Tibial nerve (tissue), 4 donors: ENCODE measurements at regions not wholly inside any gene's neighbourhood (a gene's known extent, or its start where the extent isn't known, plus 50 kb on each side); places are given as distances from the start of the nearest gene placed in this dataset.

Experiments
- DNase-seq, 2 donors: peaks; one replicate each; pipeline ENCODE4 v3.0.0-alpha.2; 2019; ENCODE audit warnings: low spot score in 2 of 2
- H3K27ac ChIP-seq, 4 donors: fragments of 200-600 bp; sonication (generic) in 3 of 4; one replicate each; pipeline ENCODE4 v1.5.1; 2017 to 2019; ENCODE audit warnings: mild to moderate bottlenecking in 1 of 4
- H3K27me3 ChIP-seq, 2 donors: fragments of 200-600 bp; sonication (generic) in 1 of 2; one replicate each; pipeline versions ENCODE4 v1.5.1 to v1.6.0; 2017 to 2019
- H3K36me3 ChIP-seq, 3 donors: fragments of 200-600 bp; sonication (generic); one replicate each; pipeline ENCODE4 v1.5.1; 2018 to 2019
- H3K4me1 ChIP-seq, 4 donors: fragments of 200-600 bp; sonication (generic) in 3 of 4; one replicate each; pipeline ENCODE4 v1.5.1; 2017 to 2019
- H3K4me3 ChIP-seq, 4 donors: fragments of 200-600 bp; sonication (generic) in 3 of 4; one replicate each; pipeline ENCODE4 v1.5.1; 2017 to 2019; ENCODE audit warnings: mild to moderate bottlenecking in 1 of 4, moderate library complexity in 1 of 4
- H3K9me3 ChIP-seq, 4 donors: fragments of 200-600 bp; sonication (generic) in 3 of 4; one replicate each; pipeline ENCODE4 v1.5.1; 2017 to 2019
- EP300 ChIP-seq, 2 donors: sonication (generic); formaldehyde crosslinking; IDR thresholded peaks; one replicate each; pipeline ENCODE4 v1.6.1; 2017; ENCODE audit warnings: antibody characterized with exemption in 2 of 2, mild to moderate bottlenecking in 1 of 2
- POLR2A ChIP-seq, 2 donors: fragments of 450-650 bp; IDR thresholded peaks; one replicate each; pipeline ENCODE4 v1.6.1; 2017; ENCODE audit warnings: antibody characterized with exemption in 2 of 2, mild to moderate bottlenecking in 2 of 2, moderate library complexity in 2 of 2
- WGBS, 2 donors: methylation state at CpG; one replicate each; pipeline ENCODE4 v1.1.5; 2018; 5-methylcytosine and 5-hydroxymethylcytosine counted together
- TF ChIP-seq, protein P1 (sequence below), 5 experiments: fragments of 200-600 bp in 3 of 5; fragments of 450-650 bp in 2 of 5; sonication (generic) in 3 of 5; IDR thresholded peaks; one replicate each; pipeline ENCODE4 v1.5.1; 2016 to 2019; ENCODE audit warnings: antibody characterized with exemption in 5 of 5, mild to moderate bottlenecking in 3 of 5, moderate library complexity in 2 of 5

GRCh38 chr6:3650959-3651697 lies 100.4 kb downstream of the PXDC1 start:
- TF ChIP-seq POLR2A (IDR thresholded peaks at IDR 0.05) (no peak), EP300 (IDR thresholded peaks at IDR 0.05) (no peak)
- TF ChIP-seq, protein P1, sequence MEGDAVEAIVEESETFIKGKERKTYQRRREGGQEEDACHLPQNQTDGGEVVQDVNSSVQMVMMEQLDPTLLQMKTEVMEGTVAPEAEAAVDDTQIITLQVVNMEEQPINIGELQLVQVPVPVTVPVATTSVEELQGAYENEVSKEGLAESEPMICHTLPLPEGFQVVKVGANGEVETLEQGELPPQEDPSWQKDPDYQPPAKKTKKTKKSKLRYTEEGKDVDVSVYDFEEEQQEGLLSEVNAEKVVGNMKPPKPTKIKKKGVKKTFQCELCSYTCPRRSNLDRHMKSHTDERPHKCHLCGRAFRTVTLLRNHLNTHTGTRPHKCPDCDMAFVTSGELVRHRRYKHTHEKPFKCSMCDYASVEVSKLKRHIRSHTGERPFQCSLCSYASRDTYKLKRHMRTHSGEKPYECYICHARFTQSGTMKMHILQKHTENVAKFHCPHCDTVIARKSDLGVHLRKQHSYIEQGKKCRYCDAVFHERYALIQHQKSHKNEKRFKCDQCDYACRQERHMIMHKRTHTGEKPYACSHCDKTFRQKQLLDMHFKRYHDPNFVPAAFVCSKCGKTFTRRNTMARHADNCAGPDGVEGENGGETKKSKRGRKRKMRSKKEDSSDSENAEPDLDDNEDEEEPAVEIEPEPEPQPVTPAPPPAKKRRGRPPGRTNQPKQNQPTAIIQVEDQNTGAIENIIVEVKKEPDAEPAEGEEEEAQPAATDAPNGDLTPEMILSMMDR (IDR thresholded peaks at IDR 0.05) = no peak
- no peaks in the 10 kb centered on the region for H3K36me3 ChIP-seq
- no peak overlapping the region for H3K27ac ChIP-seq
- no peaks in the 10 kb centered on the region for H3K27me3 ChIP-seq
- no peak for DNase-seq
- H3K9me3 ChIP-seq = peaks cover 0 to 14% (median 0%) of the 10 kb centered on the region in 4 donors
- H3K4me1 ChIP-seq = no peaks in the 10 kb centered on the region
- WGBS, 2 donors = 73 to 77% methylated on average over 15 of the region's 15 CpGs
- no peak overlapping the region for H3K4me3 ChIP-seq

DNA sequence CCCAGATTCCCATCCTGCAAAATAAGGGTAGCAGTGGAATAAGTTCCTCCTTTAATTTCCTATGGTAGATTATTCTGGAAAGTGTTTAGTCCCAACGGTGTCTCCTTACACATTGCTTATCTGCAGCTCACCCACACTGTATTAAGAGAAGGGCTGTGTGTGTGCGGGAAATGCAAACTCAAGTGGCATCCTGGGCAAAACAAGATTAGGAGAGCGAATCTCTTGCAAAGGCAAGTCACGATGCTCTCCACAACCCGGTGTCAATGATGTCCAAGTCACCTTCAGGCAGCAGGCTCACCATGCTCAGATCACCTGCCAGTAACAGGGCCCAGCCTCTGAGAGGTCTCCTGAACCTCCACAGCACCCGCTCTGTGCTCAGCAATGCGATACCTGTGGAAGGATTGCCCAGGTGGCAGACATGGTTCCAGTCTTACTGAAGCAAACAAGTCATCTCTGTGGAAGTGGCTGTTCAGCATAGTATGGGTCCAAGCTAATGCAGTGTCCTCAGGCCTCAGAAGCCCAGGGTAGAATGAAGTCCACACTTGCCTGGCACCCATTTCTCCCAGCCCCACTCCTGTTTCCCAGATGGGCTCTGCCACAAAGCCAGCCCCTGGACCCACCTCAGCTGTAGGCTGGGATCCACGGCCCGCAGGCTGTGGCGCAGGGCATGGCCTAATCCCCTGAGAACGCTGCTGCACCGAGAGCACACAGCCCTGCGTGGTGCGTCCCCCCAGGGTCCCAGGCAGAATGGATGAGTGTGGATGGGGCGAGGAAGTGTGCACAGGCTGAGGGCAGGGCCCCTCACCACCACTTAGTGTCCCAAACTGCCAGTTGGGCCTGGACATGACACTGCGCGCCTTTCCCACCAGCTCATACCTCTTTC lies 101.2 kb downstream of the PXDC1 start:
- H3K27ac ChIP-seq = no peak overlapping the region
- WGBS, 2 donors = 89 to 94% methylated on average over 16 to 17 of the region's 17 CpGs
- no peaks in the 10 kb centered on the region for H3K4me1 ChIP-seq
- no peaks in the 10 kb centered on the region for H3K27me3 ChIP-seq
- H3K9me3 ChIP-seq = peaks cover 0 to 14% (median 0%) of the 10 kb centered on the region in 4 donors
- no peak overlapping the region for H3K4me3 ChIP-seq
- no peak for TF ChIP-seq POLR2A (IDR thresholded peaks at IDR 0.05)
- no peak for TF ChIP-seq EP300 (IDR thresholded peaks at IDR 0.05)
- TF ChIP-seq, protein P1 (IDR thresholded peaks at IDR 0.05) = no peak
- DNase-seq = no peak
- H3K36me3 ChIP-seq = no peaks in the 10 kb centered on the region

DNA sequence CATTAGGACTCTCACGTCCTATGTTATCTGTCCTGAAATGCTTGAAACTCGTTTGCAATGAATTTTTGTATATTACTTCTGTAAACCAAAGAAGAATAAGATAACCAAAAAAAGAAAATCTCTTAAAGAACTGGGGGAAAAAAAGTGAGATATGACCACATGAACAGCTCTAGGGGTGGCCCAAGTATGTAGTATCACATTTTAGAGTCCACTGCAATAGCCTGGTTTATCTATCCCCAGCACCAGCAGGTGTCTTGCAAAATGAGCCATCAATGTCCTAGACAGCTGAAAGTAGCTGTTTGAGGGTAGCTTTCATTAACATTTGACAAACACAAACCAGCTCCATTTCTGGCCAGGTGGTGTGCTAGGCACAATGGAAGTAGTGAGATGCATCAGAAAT lies 102.8 kb downstream of the PXDC1 start:
- H3K36me3 ChIP-seq = no peaks in the 10 kb centered on the region
- no peak overlapping the region for H3K27ac ChIP-seq
- H3K27me3 ChIP-seq = no peaks in the 10 kb centered on the region
- H3K4me3 ChIP-seq = no peak overlapping the region
- DNase-seq = no peak
- TF ChIP-seq, protein P1 (IDR thresholded peaks at IDR 0.05) = no peak
- TF ChIP-seq EP300 (IDR thresholded peaks at IDR 0.05) = no peak
- TF ChIP-seq POLR2A (IDR thresholded peaks at IDR 0.05) = no peak
- WGBS, 2 donors = 84 to 86% methylated on average over 2 of the region's 2 CpGs
- H3K4me1 ChIP-seq = no peaks in the 10 kb centered on the region
- peaks cover 0 to 14% (median 0%) of the 10 kb centered on the region in 4 donors for H3K9me3 ChIP-seq

GRCh38 chr6:3646616-3647362 lies 104.7 kb downstream of the PXDC1 start:
- no peak overlapping the region for H3K4me3 ChIP-seq
- WGBS, 2 donors = 87 to 88% methylated on average over 27 of the region's 27 CpGs
- DNase-seq = no peak
- TF ChIP-seq, protein P1 (IDR thresholded peaks at IDR 0.05) = no peak
- H3K9me3 ChIP-seq = peaks cover 0 to 14% (median 0%) of the 10 kb centered on the region in 4 donors
- no peak overlapping the region for H3K27ac ChIP-seq
- H3K27me3 ChIP-seq = no peaks in the 10 kb centered on the region
- no peaks in the 10 kb centered on the region for H3K36me3 ChIP-seq
- no peaks in the 10 kb centered on the region for H3K4me1 ChIP-seq
